ENCODE measurements at regions not wholly inside any gene's neighbourhood (a gene's known extent, or its start where the extent isn't known, plus 50 kb on each side); places are given as distances from the start of the nearest gene placed in this dataset.

- DNase-seq, result no peak
Measured at GRCh38 chr15:72964542-72964941, 87.7 kb upstream of the NEO1 start.

DNA sequence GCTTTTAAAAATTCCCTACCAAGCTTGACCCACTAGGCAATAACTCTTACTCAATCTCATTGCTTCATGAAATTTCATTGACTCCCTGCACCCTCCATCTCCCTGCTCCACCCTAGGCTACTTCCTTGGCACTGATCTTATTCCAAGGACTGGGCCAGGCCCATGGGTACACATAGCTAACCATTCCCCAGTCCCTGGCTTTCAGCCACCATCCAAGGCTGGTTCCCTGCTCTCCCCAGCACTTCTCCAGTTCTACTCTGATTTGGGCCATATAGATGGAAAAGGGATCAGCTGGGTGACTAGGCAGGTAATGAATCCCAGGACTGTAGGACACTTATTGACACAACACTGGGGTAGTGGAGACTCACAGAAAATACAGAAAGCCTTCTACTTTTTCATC, 88.1 kb upstream of the NEO1 start:
- no peak for DNase-seq

DNA sequence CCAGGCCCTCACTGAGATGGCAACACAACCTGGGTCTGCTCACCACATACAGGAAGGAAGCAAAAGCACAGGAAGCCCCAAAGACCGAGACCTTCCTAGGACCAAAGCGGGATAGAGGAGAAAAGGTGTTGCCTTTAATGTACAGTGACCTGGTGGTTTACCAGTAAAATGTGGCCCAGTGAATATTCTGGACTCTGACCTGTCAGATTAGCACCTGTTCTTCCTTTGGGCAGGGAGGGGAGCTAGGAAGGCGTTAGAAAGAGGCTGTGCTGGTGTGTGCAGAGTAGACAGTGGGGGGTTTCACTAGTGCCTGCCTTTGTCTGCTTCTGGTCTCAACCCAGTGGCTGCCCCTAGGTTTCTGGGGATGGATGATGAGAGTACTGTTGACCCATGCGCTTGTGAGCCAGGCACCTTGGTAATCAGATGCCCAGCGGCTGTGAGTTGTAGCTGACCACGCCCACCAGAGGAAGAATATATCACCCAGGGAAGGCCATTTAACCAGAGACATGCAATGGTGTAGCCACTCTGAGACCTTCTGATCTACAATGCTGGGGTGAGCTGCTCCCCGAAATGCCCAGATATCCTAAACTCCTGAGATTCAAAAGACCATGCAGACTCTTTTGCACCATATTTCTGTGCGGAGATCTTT, 90.1 kb upstream of the NEO1 start:
- DNase-seq, result no peak

DNA sequence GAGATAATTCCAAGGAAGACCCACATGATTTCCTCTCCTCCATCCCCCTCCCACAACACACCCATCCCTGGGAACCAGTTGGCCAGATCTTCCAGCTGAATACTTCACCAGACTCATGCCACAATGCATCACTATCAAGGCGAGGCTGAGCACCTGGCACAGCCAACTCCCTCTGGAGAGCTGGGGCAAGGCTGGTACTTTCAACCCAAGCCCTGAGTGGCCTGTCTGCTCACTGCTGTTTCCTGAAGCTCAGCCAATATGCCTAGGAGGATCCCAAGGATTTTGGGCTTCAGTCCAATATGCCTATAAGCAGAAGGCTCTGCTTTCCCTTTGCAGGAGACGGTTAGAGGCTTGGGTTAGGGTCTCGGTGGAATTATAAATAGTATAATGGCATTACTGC, 90.9 kb upstream of the NEO1 start:
- no peak for DNase-seq

GRCh38 chr15:72958634-72959033, 93.6 kb upstream of the NEO1 start:
- DNase-seq, result no peak

GRCh38 chr15:72953306-72953705, 99.0 kb upstream of the NEO1 start:
- no peak for DNase-seq

DNA sequence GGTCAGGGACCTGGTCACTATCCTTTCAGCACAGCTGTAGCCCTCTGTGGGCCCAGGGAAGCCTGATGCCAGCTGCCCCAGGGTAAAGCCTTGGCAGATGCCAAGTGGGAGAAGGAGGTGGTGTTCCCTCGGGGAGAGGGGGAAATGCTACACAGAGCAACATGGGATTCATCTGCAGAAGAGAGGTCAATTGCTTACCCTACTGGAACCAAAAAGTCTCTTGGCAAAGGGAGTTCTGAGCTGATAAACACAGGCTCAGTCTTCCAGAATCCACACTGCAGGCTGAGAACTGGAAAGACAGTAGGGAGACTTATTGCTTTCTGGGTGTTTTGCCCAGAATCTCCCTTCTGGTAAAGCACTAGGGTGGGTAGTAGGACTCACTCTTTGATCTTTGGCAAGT, 100.1 kb upstream of the NEO1 start:
- DNase-seq, result no peak

DNA sequence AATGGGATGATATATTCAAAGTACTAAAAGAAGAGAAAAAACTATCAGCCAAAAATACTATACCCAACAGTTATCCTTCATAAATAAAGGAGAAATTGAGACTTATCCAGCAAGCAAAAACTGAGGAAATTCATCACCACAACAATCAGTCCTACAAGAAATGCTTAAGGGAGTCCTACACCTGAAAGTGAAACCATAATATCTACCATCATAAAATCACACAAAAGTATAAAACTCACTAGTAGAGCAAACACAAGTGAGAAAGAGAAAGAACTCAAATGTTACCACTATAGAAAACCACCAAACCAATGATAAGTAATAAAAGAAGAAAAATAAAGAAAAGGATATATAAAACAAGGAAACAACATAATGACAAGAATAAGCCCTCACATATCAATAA, 103.6 kb upstream of the NEO1 start:
- no peak for DNase-seq

DNA sequence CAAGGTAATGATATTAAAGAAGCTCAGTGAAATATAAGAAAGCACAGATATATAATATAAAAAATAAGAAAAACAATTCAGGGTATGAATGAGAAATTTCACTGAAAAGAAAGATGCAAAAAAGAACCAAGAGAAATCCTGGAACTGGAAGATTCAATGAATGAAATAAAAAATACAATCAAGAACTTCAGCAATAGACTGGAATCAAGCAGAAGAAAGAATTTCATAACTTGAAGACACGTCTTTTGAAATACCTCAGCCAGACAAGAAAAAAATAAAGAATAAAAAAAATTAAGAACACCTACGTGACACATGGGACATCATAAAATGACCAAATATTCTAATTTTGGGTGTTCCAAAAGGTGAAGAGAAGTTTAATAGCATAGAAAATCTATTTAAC, 104.6 kb upstream of the NEO1 start:
- no peak for DNase-seq

- no peak for DNase-seq
Measured at GRCh38 chr15:72944565-72944964, 107.7 kb upstream of the NEO1 start.

- no peak for DNase-seq
Measured at GRCh38 chr15:72940229-72940622, 112.0 kb upstream of the NEO1 start.

DNA sequence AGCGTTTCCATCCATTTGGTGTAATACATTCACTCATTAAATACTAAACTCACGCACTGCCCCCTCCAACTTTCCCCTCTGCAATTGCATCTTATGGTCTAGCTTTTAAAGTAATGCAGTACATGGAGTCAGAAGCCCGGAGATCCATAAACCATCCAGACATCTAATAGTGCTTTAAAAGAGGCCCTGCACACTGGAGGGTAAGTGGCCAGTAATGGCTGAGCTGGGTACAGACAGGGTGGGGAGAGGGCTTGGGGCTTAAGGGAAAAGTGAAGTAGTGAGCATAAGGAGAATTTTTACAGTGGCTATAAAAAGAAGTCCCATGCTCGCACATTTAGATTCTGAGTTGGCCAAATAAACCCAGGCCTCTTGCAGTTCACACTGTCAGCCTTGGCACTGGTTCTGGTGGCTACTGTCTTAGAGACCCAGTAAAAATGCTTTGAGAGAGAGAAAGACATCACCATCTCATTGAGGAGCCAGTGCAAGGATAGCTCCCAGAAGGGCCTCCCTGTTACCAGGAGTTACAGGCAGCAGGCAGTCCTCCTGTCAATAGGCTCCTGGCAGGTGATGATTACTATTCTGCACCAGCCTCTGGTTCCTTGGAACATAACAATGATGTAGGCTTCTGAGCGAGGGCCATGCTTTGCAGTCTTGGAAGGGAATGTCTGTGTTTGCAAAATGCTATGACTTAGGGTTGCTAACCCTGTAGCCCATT, 112.6 kb upstream of the NEO1 start:
- no peak for DNase-seq

DNA sequence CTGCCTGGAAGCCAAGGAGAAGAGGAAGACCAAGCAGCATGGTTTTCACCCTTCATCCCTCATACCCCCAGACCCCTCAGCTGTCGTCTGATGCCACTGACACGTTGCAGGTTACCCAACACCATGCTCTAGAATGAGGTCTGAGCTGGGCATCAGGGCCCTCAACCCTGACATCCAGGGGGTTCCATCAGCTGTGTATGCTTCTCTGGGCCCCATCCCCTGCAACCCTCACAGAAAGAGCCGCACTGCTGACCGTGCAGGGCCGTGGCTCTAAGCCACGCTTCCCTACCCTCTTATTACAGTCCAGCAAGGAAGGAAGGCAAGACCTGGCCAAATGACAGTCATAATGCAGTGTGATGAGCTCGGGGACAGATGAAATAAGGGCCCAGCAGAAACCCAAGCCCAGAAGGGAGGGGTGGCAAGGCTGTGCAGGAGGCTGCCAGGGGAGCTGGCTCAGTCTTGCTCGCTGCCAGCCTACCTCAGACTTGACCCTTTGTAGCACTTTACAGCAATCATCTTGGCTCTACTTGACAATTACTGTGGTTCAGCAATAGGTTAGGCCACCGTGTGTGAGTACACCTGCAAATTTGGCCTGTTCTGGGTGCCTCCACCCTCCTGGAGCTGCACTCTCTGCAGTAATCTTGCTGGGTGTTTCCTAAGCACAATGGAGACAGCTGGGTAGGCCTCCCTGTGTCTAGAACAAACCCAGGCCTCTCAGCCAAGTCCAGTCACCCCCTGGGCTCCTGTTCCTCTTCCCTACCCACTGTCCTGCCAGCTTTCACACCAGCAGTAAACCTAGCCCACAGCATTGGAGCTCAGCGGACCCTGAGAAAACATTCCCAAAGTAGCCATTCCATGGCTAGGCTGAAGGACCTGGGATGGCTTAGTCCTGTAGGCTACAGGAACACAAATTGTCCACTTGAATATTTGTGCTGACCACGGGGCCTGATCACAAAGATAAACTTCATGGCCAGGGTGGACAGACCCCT, 115.3 kb upstream of the NEO1 start:
- DNase-seq, result no peak

DNA sequence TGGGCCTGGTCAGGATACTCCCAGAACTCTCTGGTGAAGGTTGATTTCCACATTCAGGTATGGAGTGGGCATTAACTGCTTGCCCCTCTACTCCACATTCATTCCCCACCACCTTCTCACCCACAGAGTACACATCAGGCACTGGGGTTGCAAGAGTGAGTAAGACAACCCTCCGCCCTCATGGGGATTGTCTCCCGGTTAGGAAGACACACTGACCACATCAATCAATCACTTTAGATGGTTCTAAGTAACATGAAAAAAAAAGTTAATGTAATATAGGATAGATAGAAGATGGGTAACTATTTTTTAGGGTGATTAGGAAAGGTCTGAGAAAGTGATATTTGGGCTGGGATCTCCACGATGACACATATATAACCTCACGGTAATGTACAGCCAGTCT, 116.0 kb upstream of the NEO1 start:
- no peak for DNase-seq

- no peak for DNase-seq
Measured at GRCh38 chr15:72935521-72935920, 116.7 kb upstream of the NEO1 start.

DNA sequence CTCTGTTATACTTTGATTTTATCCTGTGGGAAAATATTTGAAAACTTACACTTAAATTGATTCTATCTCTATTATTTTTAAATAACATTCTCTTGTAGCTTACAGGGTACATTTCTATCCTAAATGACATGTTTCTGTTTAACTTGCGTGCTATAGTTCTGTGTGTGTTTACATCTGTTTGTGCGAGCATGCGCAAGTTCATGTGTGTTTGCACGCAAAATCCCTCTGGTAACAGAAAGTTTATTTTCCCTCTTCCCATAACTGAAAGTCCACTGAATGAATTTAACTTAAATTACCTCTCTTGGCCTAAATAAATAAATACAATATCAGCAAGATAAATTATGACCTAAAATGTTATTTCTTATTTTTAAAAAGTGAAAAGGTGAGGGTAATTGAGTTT, 117.3 kb upstream of the NEO1 start:
- DNase-seq, result no peak

GRCh38 chr15:72933976-72934375, 118.3 kb upstream of the NEO1 start:
- DNase-seq, result no peak

DNA sequence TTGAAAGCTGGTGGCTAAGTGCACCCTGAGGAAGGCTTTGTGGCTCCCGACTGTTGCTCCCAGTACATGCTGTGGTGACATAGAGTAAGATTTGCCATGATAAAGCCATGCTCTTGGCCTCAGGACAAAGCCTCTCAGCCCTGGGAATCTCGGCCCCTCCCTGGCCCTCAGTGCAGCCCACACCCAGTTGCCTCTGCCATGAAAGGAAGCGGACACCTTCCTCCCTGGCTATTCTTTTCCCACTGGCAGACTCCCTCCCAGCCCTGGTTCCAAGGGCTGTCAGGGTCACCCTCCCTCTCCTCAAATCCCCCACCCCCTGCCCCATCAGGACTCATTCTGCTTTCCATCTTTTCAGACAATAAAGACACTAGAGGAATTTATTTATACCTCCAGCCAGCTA, 119.8 kb upstream of the NEO1 start:
- DNase-seq, result no peak

DNA sequence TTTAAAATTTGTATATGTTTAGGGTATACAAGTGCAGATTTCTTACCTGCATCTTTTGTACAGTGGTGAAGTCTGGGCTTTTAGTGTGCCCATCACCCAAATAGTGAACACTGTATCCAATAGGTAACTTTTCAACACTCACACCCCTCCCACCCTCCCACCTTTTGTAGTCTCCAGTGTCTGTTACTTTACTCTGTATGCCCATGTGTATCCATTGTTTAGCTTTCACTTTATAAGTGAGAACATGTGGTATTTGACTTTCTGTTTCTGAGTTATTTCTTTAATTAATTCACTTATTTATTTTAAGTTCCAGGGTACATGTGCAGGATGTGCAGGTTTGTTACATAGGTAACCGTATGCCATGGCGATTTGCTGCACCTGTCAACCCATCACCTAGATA, 124.8 kb upstream of the NEO1 start:
- DNase-seq, result no peak

GRCh38 chr15:72925661-72926060, 126.6 kb upstream of the NEO1 start:
- DNase-seq, result no peak

GRCh38 chr15:72923289-72923688, 129.0 kb upstream of the NEO1 start:
- DNase-seq, result no peak

GRCh38 chr15:72920551-72920950, 131.7 kb upstream of the NEO1 start:
- DNase-seq, result no peak

- DNase-seq, result no peak
Measured at GRCh38 chr15:72919936-72920465, 132.3 kb upstream of the NEO1 start.

- DNase-seq, result no peak
Measured at GRCh38 chr15:72916897-72917296, 133.3 kb upstream of the ADPGK start.
